Panc1 (cell line): ENCODE measurements at regions not wholly inside any gene's neighbourhood (a gene's known extent, or its start where the extent isn't known, plus 50 kb on each side); places are given as distances from the start of the nearest gene placed in this dataset.

Source experiments
- ATAC-seq: fragments of 200-7000 bp; cut with Tn5 transposase; 2 replicates; pipeline ENCODE4 v1.9.1; 2020; ENCODE audit warnings: mild to moderate bottlenecking, moderate library complexity
- BruUV-seq: library from RNA; stranded (reverse); fragments of 400-500 nt; replicated peaks from 2 replicates; lab custom pipeline; 2021; lab: Mats Ljungman, UMichigan
- CTCF ChIA-PET: fragments of 300-600 bp; sonication (Branson Sonifier 250); formaldehyde crosslinking; loops from one replicate; lab custom pipeline; 2022; ENCODE audit warnings: antibody characterized with exemption; lab: Charles Lee
- POLR2A ChIA-PET: fragments of 300-600 bp; sonication (Branson Sonifier 250); formaldehyde crosslinking; loops from one replicate; lab custom pipeline; 2022; ENCODE audit warnings: antibody characterized with exemption; lab: Charles Lee
- DNase-seq: peaks from one replicate; pipeline ENCODE4 v3.0.0-alpha.2; 2010; ENCODE audit warnings: low read depth, low spot score
- H3K27ac ChIP-seq: 2 replicates; pipeline ENCODE4 v1.5.1; 2011; ENCODE audit warnings: mild to moderate bottlenecking, low read length, inconsistent platforms
- H3K27me3 ChIP-seq: fragments of 200-500 bp; sonication (Bioruptor generic); 2 replicates; pipeline ENCODE4 v1.6.0; 2014; ENCODE audit warnings: low read length, inconsistent platforms; ENCODE audit not compliant: control insufficient read depth, insufficient read depth
- H3K36me3 ChIP-seq: fragments of 200-500 bp; sonication (Bioruptor generic); 2 replicates; pipeline ENCODE4 v1.5.1; 2014; ENCODE audit warnings: inconsistent platforms, mild to moderate bottlenecking, low read length, moderate library complexity; ENCODE audit not compliant: control insufficient read depth, insufficient read depth
- H3K4me1 ChIP-seq: 2 replicates; pipeline ENCODE4 v1.5.1; 2011; ENCODE audit warnings: inconsistent platforms, mild to moderate bottlenecking, low read length, moderate library complexity; ENCODE audit not compliant: control insufficient read depth, insufficient read depth
- H3K4me3 ChIP-seq, 2 experiments: 2 replicates each; pipeline ENCODE4 v1.5.1; 2011 to 2012; ENCODE audit warnings: low read depth in 2 of 2, low read length in 2 of 2, mild to moderate bottlenecking in 2 of 2, inconsistent platforms in 1 of 2, moderate library complexity in 1 of 2
- H3K9me3 ChIP-seq: fragments of 200-500 bp; sonication (Bioruptor generic); 2 replicates; pipeline ENCODE4 v1.5.1; 2014; ENCODE audit warnings: low read depth, mild to moderate bottlenecking, inconsistent platforms, low read length, moderate library complexity; ENCODE audit not compliant: control insufficient read depth, insufficient read depth
- POLR2AphosphoS5 ChIP-seq: IDR thresholded peaks from 2 replicates; pipeline ENCODE4 v1.6.1; 2012; ENCODE audit warnings: mild to moderate bottlenecking, low read depth, low read length, moderate library complexity
- SIN3A ChIP-seq: IDR thresholded peaks from 2 replicates; pipeline ENCODE4 v1.6.1; 2012; ENCODE audit warnings: low read depth, mild to moderate bottlenecking, low read length, moderate library complexity, borderline replicate concordance; ENCODE audit not compliant: insufficient read depth
- TCF7L2 ChIP-seq: IDR thresholded peaks from 2 replicates; pipeline ENCODE4 v1.6.1; 2011; ENCODE audit warnings: mild to moderate bottlenecking, low read depth, low read length, inconsistent platforms
- in situ Hi-C: cut with HindIII; loops from 2 replicates; pipeline ENCODE4 v1.10.0; 2016; ENCODE audit warnings: low sequenced_read_pairs, low pct_unique_long_range_greater_than_20kb
- intact Hi-C: fragments of 100-400 bp; cut with micrococcal nuclease; formaldehyde crosslinking; loops from one replicate; pipeline ENCODE4 v1.10.0; 2022; ENCODE audit not compliant: unreplicated experiment
- TF ChIP-seq, protein P1 (sequence below): fragments of 450-650 bp; IDR thresholded peaks from 2 replicates; pipeline ENCODE4 v1.5.1; 2017; ENCODE audit warnings: mild to moderate bottlenecking
- TF ChIP-seq, protein P2 (sequence below), 2 experiments: IDR thresholded peaks; 2 replicates each; pipeline ENCODE4 v1.6.1; 2011 to 2012; ENCODE audit warnings: low read depth in 2 of 2, control low read depth in 1 of 2, low read length in 1 of 2, mild to moderate bottlenecking in 1 of 2, moderate library complexity in 1 of 2; ENCODE audit not compliant: insufficient read depth in 1 of 2

- POLR2A ChIA-PET: no interaction called here
- no peaks in the 10 kb centered on the region for H3K36me3 ChIP-seq
- no TSS peak for BruUV-seq
- CTCF ChIA-PET: no interaction called here
- 0 out of 2 replicates have a peak, but pooled peaks cover 8% of the 10 kb centered on the region for H3K4me1 ChIP-seq
- no peak for TF ChIP-seq POLR2AphosphoS5
- TF ChIP-seq, protein P1, sequence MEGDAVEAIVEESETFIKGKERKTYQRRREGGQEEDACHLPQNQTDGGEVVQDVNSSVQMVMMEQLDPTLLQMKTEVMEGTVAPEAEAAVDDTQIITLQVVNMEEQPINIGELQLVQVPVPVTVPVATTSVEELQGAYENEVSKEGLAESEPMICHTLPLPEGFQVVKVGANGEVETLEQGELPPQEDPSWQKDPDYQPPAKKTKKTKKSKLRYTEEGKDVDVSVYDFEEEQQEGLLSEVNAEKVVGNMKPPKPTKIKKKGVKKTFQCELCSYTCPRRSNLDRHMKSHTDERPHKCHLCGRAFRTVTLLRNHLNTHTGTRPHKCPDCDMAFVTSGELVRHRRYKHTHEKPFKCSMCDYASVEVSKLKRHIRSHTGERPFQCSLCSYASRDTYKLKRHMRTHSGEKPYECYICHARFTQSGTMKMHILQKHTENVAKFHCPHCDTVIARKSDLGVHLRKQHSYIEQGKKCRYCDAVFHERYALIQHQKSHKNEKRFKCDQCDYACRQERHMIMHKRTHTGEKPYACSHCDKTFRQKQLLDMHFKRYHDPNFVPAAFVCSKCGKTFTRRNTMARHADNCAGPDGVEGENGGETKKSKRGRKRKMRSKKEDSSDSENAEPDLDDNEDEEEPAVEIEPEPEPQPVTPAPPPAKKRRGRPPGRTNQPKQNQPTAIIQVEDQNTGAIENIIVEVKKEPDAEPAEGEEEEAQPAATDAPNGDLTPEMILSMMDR: no peak
- TF ChIP-seq, protein P2, sequence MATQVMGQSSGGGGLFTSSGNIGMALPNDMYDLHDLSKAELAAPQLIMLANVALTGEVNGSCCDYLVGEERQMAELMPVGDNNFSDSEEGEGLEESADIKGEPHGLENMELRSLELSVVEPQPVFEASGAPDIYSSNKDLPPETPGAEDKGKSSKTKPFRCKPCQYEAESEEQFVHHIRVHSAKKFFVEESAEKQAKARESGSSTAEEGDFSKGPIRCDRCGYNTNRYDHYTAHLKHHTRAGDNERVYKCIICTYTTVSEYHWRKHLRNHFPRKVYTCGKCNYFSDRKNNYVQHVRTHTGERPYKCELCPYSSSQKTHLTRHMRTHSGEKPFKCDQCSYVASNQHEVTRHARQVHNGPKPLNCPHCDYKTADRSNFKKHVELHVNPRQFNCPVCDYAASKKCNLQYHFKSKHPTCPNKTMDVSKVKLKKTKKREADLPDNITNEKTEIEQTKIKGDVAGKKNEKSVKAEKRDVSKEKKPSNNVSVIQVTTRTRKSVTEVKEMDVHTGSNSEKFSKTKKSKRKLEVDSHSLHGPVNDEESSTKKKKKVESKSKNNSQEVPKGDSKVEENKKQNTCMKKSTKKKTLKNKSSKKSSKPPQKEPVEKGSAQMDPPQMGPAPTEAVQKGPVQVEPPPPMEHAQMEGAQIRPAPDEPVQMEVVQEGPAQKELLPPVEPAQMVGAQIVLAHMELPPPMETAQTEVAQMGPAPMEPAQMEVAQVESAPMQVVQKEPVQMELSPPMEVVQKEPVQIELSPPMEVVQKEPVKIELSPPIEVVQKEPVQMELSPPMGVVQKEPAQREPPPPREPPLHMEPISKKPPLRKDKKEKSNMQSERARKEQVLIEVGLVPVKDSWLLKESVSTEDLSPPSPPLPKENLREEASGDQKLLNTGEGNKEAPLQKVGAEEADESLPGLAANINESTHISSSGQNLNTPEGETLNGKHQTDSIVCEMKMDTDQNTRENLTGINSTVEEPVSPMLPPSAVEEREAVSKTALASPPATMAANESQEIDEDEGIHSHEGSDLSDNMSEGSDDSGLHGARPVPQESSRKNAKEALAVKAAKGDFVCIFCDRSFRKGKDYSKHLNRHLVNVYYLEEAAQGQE (IDR thresholded peaks at IDR 0.05; ENCODE audit: insufficient read depth in 1 of 2, low read depth in 2 of 2, low read length in 1 of 2): no peak
- no peak for TF ChIP-seq TCF7L2
- TF ChIP-seq SIN3A: no peak
- intact Hi-C loops: no loop called here
- in situ Hi-C loops: no loop called here
- no peaks in the 10 kb centered on the region for H3K27me3 ChIP-seq
- H3K4me3 ChIP-seq: no peak overlapping the region
- no peak overlapping the region for H3K27ac ChIP-seq
- DNase-seq: no peak
- no peaks in the 10 kb centered on the region for H3K9me3 ChIP-seq
- no peak for ATAC-seq
These were observed 83.4 kb downstream of the ZNF365 start for GRCh38 chr10:62457598-62457997.

DNA sequence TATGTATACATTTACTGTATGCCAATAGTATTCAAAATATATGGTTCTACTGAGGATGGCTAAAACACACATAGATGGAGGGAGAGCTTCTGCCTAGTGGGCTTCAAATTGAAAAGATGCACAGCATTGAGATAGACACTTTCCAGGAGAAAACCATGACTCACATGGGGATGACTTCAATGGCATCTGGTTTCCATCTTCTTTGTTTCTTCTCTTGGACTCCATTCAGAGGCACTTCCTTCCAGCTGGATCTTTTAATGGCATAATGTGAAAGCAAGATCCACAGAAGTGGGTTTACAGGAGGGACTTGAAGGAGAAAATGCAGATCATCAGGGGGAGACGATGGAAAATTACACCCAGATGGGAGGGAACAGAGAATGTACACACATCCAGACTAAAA lies 84.9 kb downstream of the ZNF365 start:
- H3K4me1 ChIP-seq: 0 out of 2 replicates have a peak, but pooled peaks cover 8% of the 10 kb centered on the region
- no TSS peak for BruUV-seq
- intact Hi-C loops (no loop called here), in situ Hi-C loops (no loop called here)
- H3K27me3 ChIP-seq: no peaks in the 10 kb centered on the region
- CTCF ChIA-PET: interaction anchor here (0.6 kb wide), 1 partner anchor 156 kb away, joined by 4 read pairs; no protein-coding TSS in a partner anchor
- H3K9me3 ChIP-seq: no peaks in the 10 kb centered on the region
- ATAC-seq: no peak
- TF ChIP-seq TCF7L2: no peak
- no peak for TF ChIP-seq SIN3A
- TF ChIP-seq, protein P1: no peak
- TF ChIP-seq, protein P2 (IDR thresholded peaks at IDR 0.05; ENCODE audit: insufficient read depth in 1 of 2, low read depth in 2 of 2, low read length in 1 of 2): no peak
- no peak for TF ChIP-seq POLR2AphosphoS5
- no peak overlapping the region for H3K27ac ChIP-seq
- POLR2A ChIA-PET: no interaction called here
- H3K4me3 ChIP-seq: no peak overlapping the region
- no peak for DNase-seq
- H3K36me3 ChIP-seq: no peaks in the 10 kb centered on the region
